ENCODE measurements at regions not wholly inside any gene's neighbourhood (a gene's known extent, or its start where the extent isn't known, plus 50 kb on each side); places are given as distances from the start of the nearest gene placed in this dataset.

- DNase-seq: no peak
These were observed 279.2 kb upstream of the SKOR2 start for GRCh38 chr18:47530695-47531094.

GRCh38 chr18:47528343-47528742, 276.9 kb upstream of the SKOR2 start:
- no peak for DNase-seq

- DNase-seq: no peak
These were observed 274.7 kb upstream of the SKOR2 start for GRCh38 chr18:47526147-47526546.

GRCh38 chr18:47522359-47522758, 270.9 kb upstream of the SKOR2 start:
- DNase-seq: no peak

GRCh38 chr18:47520263-47520662, 268.8 kb upstream of the SKOR2 start:
- DNase-seq: no peak

- no peak for DNase-seq
These were observed 268.2 kb upstream of the SKOR2 start for GRCh38 chr18:47519706-47520105.

GRCh38 chr18:47519277-47519676, 267.8 kb upstream of the SKOR2 start:
- no peak for DNase-seq

GRCh38 chr18:47513614-47514013, 262.2 kb upstream of the SKOR2 start:
- no peak for DNase-seq

- no peak for DNase-seq
These were observed 261.4 kb upstream of the SKOR2 start for GRCh38 chr18:47512726-47513435.

- DNase-seq: no peak
These were observed 260.6 kb upstream of the SKOR2 start for GRCh38 chr18:47512056-47512455.

- no peak for DNase-seq
These were observed 259.4 kb upstream of the SKOR2 start for GRCh38 chr18:47510831-47511230.

GRCh38 chr18:47507651-47508050, 256.2 kb upstream of the SKOR2 start:
- no peak for DNase-seq

GRCh38 chr18:47506897-47507296, 255.4 kb upstream of the SKOR2 start:
- DNase-seq: no peak

GRCh38 chr18:47501946-47502345, 250.5 kb upstream of the SKOR2 start:
- DNase-seq: no peak

GRCh38 chr18:47500930-47501329, 249.5 kb upstream of the SKOR2 start:
- no peak for DNase-seq

- no peak for DNase-seq
These were observed 241.2 kb upstream of the SKOR2 start for GRCh38 chr18:47492691-47493090.

GRCh38 chr18:47490882-47491281, 239.4 kb upstream of the SKOR2 start:
- no peak for DNase-seq

GRCh38 chr18:47485221-47485797, 233.8 kb upstream of the SKOR2 start:
- DNase-seq: no peak

- no peak for DNase-seq
These were observed 232.6 kb upstream of the SKOR2 start for GRCh38 chr18:47484068-47484467.

GRCh38 chr18:47480166-47480565, 228.7 kb upstream of the SKOR2 start:
- DNase-seq: no peak

- no peak for DNase-seq
These were observed 220.3 kb upstream of the SKOR2 start for GRCh38 chr18:47471784-47472183.

GRCh38 chr18:47470941-47471340, 219.5 kb upstream of the SKOR2 start:
- no peak for DNase-seq

- no peak for DNase-seq
These were observed 218.1 kb upstream of the SKOR2 start for GRCh38 chr18:47469576-47469975.

GRCh38 chr18:47461977-47462376, 210.5 kb upstream of the SKOR2 start:
- DNase-seq: no peak

GRCh38 chr18:47461406-47461948, 210.0 kb upstream of the SKOR2 start:
- no peak for DNase-seq

Measured in bone marrow (tissue), 2 donors.